GM21723 (cell line): ENCODE measurements at regions not wholly inside any gene's neighbourhood (a gene's known extent, or its start where the extent isn't known, plus 50 kb on each side); places are given as distances from the start of the nearest gene placed in this dataset.
"Not testable (repeated sequence)": the region's sequence is repeated elsewhere in the genome, so short reads cannot be mapped to it uniquely, and the experiment has no call there.

Experiments used
- ATAC-seq: cut with Tn5 transposase; IDR thresholded peaks from one replicate; pipeline ENCODE4 v1.9.1; 2021; ENCODE audit warnings: mild to moderate bottlenecking, moderate library complexity; ENCODE audit not compliant: unreplicated experiment

DNA sequence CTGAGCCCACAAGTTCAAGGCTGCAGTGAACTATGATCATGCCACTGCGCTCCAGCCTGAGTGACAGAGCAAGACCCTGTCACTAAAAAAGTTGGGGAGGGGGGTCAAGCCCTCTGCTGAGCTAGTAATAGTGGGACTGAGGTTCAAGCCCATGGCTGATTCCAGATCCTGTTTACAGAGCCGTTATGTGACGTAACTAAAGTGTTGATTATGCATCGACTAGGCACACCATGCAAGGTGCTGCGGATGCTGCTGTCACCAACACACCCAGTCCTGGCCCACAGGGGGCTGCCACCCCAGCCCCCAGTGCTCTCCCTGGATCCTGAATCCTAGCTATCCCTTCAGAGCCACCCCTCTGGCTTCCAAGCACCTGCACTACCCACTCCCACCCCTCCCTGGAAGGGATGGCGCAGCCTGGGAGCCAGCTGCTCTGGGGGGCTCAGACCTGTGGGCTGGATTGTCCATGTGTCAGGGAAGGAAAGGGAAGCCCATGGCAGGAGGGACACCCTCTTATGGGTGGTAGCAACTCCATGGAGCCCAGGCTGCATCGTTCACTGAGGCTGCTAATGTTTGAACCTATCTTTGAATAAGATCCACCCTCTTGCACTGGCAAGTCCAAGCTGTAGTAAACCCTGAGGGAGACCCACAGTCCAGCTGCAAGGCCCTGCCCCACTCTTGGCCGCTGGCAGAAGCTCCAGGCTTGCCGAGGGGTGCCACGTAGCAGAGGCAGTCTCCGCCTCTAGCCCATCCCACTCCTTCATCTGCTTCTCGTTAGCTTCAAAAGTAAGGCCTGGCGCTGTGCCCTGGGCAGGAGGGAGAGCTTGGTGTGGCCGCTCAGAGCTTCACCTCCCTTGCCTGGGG is 95.0 kb downstream of the SNX5 start:
- ATAC-seq = no peak

DNA sequence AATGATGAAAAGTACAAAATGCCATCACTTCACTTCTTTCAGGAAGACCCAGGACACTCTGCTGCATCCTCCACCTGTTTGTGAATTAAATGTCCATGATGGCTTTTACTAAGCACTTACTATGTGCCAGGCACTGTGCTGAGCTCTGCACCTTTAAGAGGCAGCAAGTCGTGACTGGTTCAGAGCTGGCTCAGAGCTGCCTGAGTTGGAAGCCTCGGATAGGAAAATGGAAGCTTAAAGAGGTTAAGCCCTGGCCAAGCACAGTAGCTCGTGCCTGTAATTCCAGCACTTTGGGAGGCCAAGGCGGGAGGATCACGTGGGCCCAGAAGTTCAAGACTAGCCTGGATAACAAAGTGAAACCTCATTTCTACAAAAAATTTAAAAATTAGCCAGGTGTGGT is 95.6 kb downstream of the SNX5 start:
- ATAC-seq = no peak

DNA sequence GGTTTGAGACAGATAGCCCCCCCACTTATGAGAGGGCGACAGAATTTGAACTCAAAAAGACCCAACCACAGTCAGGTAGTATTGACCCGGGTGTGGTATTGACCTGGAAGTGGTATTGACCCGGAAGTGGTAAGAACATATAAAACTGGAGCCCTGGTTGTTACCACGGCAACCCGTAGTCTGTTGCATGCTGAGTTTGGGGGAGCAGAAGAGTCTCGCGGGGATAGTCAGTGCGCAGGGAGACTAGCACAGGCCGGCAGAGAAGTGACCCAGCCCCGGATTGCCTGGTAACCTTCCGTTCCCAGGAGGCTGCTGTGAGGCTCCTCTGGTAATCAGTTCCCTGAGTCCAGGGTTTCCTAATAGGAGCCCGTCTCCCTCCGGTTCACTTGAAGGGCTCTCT is 96.2 kb downstream of the SNX5 start:
- no peak for ATAC-seq

DNA sequence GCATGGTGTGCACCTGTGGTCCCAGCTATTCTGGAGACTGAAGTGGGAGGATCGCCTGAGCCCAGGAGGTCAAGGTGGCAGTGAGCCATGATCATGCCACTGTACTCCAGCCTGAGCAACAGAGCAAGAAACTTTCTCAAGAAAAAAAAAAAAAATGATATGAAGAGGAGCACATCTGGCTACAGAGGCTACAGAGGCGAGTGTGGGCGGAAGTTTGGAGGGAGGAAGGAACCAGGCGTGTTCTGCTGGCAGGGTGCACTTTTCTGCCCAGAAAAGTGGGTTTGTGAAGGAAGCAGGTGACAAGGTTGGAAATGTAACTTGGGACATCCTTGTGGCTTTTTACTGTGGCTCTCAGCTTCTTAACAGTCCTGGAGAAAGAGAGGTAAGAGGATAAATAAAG is 96.7 kb downstream of the SNX5 start:
- no peak for ATAC-seq

DNA sequence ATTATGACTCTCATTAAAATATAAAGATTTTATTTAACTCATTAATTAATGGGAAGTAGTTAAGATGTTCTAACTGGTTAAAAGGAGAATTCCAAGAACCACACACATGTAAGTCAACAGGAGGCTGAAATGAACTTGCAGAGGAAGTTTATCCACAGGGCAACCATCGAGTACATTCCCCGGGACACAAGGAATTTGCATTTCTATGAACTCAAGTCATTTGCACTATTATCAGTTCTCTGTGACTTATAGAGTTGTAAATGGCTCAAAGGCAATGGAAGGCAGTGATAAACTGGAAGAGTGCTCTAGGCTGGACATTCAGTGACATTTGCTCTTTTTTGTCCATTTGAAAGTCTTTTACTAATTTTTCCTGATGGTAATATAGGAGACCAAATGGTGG is 97.4 kb downstream of the SNX5 start:
- no peak for ATAC-seq

DNA sequence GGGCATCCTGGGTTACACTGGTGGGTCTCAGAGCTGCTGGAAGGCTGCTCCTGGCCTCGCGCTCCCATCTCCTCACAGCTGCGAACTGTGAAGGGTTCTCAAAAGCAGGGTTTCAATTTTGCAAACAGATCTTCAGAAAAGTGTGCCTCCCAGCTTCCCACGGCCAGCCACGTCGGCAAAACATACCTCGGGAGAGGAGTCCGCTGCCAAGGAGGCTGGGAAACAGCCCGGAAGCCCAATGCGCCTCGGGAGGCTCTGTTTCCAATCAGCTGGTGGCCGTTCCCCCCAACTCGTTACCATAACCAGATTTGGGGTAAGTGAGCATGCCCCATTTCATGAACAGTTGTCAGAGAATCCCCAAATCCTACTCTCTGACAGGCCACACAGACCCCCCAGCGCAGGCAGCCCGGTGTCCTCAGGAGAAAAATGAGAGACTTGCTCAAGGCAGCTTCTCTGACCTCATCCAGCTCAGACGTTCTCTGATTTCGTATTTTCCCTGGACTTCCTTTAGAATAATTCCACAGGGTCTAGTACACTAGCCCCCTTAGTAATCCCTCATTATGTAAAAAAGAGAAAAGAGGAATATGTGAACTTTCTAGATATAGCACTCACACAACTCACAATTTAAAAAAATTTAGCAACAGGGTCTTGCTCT is 98.4 kb downstream of the SNX5 start:
- no peak for ATAC-seq

DNA sequence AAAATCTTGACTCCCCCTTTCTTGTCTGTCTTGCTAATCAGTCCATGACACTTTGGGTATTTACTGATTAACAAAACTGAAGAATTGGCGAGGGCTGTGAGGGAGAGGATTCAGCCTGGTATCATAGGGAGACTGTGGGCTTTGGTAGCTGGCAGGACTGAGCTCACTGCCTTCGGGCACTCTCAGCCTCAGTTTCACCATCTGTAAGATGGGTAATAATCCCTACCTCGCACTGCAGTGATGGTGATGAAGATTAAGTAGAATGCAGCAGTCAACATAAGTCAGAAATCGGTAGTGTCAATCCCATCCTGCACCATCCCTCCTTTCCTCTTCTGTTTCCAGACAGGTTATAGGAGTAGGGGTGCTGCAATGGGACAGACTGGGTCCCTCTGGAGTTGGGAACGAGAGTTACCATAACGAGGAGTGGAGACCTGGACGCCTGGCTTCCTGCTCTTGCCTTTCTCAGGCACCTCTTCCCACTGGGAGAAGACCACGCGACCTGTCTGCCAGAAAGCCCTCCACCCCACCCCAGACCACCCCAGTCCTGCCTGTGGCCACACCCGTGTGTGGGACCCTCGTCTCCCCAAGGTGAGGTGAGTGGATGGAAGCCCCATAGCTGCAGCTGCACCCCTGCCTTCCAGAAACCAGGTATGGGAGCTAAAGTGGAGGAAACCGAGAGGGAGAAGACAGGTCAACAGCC is 99.1 kb downstream of the SNX5 start:
- no peak for ATAC-seq

DNA sequence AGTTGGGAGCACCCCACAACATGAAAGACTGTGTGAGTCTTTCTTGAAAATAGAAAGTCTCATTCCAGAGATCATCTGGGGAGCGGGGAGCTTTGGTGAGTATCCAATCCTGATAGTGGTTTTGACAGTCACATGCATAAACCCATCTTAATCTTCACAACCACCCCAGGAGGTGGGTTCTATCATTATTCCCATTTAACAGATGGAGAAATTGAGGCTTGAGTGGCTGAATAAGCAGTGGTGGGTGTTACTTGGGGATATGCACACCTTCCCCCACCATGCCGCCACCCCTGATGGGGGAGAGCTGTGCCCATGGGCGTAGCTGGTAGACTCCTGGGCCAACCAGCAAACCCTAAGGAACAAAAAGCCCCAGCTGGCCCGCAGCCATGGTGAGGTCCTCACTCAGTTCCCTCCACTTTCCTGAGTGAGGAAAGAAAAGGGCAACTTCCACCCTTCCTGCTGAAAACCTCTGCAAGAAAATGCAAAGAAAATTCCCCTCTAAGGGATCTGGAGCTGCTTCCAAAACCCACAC is 99.8 kb downstream of the SNX5 start:
- ATAC-seq = no peak

DNA sequence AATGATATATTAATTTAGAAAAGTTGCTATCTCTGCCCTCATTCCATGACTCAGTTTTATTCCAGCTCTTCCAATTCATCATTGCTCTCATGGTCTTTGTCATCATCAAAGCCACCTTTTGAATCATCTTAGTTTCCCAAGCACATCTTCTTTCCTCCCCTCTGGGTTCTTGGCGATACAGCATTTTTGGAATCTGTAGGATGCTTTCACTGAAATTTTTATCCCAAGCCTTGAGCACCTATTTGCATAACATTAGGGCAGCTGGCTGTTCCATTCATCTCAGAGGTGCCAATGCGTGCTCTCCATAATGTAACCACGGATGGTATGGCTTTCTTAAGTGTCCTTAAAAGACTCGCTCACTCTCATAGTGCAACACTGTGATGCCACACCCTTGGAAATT is 100.4 kb downstream of the SNX5 start:
- ATAC-seq = no peak

DNA sequence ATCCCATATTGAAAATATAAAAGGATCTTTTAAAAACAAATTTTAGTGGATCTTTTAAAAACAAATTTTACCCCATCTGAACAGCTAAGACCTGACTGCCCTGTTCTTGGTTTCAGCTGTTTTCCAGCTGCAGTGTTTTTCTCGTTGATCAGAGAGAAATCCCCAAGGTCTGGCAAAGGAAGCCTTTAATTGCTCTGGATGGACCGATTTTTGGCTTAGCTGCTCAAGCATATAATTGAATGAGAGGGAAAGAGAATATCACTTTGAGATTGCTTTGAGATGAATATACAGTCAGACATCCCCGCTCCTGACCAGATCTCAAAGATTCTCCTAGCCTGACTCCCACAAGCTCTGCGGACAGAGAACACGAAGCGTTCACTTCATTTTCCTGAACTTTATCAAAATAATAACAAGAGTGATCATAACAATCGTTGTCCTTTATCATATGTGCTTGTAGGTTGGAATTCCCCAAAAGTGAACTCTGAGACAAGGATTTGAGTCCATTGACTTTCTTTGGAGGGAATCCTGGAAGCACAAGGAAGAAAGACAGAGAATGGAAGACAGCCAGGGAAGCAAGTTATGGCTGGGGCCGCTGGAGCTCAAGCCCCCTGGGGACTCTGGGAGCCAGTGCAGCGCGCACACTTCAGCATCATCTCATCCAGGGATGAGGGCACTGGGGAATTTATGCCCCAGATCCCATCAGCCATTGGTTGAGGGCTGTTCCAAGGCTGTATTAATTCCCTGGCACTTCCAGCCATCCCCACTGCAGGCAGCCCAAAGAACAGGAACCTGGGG is 101.3 kb downstream of the SNX5 start:
- ATAC-seq = no peak

DNA sequence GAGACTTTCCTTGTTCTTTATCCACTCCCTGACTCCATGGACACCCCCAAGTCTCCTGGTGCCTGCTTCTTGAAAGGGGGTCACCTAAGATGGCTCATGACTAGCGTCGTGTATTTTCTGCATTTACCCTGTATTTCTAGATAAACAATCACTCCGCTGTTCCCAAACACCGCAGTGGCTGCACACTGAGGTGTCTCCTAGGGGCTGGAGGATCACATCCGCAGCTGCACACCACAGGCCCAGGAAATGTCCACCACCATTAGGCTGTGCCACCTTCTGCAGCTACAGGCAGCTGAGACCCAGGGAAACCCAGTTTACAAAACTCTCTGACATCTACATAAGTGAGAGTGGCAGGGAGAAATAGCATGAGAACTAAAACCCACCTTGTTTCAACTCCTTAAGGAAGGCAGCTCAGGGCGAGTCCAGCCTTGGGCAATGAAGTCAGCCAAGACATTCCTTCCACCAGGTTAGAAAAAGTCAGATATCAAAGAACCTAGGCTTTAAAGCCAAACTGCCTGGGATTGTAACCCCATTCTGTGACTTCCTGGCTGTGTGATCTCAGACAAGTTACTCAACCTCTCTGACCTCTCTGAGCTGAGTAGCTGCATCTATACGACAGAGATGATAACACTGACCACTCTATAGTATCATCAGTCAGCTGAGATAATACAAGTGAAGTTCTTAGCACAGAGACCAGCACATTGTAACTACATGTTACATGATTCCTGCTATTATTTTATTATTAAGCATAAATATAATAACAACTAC is 102.2 kb downstream of the SNX5 start:
- ATAC-seq = no peak

DNA sequence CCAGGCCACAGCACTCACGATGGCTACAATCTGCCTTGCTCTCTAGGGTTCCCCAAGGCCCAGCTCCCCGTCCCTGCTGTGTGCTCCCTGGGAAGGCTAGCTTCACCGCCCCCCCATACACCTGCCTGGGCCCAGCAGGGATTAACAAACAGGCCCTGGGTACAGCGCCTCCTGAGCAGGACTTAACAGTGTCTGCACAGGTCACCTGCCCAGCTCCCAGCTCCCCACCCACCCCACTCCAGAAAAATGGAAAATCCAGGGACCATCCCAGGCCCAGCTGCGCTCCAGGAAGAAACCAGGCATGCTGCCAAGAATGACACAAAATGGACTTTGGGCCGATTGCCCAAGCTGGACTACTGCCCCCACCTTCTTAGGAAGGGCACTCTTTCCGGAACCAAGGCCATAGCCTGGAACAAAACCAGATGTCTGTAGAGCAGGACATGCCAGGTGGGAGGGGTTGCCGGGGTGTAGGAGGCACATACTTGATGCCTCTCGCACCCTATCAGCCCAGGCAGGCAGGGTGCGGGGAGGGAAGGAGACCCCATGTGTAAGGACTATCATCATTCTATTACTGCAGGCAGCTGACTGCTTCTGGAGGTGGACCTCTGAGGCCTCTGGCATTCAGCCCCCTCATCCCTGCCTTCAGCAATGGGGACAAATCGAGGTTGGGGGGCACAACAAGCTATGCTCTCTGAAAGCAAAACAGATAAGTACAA is 104.9 kb downstream of the SNX5 start:
- no peak for ATAC-seq

DNA sequence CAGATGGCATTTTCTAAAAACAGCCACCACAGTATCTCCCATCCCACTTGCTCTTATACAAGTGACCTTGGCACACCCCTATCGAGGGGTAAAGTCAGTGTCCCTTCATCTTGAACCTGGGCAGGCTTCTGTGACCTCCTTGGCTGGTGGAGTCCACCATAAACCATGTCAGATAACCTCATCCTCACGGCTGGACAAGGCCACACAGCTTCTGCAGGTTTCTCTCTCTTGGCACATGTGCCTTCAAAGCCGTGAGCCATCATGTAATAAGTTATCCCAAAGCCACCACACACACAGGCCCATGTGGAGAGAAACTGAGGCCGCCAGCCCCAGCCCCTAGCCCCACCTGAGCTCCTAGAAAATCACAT is 105.4 kb downstream of the SNX5 start:
- ATAC-seq = no peak

DNA sequence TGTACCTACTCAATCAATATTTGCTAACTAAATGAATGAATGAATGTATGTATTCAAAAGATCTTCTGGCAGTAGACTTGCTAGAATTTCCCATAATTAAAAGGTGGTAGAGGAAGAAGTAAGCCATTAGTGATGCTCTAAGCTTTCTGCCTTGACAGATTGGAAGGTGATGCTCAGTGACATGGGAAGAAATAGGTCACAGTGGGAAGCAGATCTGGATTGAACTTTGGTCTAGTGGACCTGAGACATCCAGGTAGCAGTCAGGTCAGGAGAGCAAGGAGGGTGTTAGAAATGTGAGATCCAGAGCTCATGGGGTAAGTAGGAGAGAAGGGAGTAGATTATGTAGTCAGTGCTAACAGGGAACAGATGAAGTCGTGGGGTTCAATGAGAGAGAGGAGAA is 106.4 kb downstream of the SNX5 start:
- no peak for ATAC-seq

DNA sequence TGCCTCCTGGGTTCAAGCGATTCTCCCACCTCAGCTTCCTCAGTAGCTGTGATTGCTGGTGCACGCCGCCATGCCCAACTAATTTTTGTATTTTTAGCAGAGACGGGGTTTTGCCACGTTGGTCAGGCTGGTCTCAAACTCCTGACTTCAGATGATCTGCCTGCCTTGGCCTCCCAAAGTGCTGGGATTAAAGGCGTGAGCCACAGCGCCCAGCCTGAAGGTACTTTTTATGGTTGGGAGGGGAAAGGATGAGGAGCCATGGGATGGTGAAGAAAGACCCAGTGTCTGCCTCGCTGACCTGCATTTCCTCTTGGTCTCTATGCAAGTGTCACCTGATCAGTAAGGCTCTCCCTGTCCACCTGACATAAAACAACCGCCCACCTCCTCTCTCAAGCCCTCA is 107.0 kb downstream of the SNX5 start:
- not testable (repeated sequence) for ATAC-seq

DNA sequence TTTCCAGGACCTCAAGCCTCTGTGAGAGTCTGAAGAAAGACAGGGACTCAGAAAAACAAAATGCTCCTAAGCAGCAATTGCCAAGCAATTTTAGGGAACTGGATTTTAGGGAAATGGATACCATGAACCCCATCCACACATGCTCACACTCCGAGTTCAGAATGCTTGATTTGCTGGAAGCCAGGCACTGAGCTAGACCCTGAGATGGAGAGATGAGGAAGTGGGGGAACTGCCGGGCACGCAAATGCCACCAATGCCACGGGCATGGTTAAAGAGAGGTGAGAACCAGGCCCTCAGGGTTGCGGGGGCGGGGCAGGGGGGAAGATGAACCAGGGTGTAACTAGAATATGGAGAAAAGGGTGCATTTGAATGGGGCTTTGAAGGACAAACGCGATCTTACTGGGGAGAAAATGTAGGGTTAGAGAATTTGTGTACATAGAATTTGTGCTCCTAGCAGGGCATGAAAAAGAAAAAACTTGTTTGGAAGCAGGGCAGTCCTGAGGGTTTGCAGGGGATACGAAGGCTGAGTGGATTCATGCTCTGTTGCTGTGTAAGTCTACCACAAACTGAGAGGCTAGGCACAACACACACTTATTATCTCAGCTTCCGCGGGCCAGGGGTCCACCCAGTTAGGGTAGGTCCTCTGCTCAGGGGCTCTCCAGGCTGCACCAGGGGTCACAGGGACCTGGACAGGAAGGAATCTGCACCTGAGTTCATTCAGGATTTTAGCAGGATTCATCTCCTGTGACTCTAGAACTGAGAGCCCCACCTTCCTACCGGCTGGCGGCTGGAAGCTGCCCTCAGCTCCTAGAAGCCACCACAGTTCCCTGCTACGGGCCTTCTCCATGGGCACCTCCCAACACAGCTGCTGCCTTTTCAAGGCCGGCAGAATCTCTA is 108.0 kb downstream of the SNX5 start:
- no peak for ATAC-seq

DNA sequence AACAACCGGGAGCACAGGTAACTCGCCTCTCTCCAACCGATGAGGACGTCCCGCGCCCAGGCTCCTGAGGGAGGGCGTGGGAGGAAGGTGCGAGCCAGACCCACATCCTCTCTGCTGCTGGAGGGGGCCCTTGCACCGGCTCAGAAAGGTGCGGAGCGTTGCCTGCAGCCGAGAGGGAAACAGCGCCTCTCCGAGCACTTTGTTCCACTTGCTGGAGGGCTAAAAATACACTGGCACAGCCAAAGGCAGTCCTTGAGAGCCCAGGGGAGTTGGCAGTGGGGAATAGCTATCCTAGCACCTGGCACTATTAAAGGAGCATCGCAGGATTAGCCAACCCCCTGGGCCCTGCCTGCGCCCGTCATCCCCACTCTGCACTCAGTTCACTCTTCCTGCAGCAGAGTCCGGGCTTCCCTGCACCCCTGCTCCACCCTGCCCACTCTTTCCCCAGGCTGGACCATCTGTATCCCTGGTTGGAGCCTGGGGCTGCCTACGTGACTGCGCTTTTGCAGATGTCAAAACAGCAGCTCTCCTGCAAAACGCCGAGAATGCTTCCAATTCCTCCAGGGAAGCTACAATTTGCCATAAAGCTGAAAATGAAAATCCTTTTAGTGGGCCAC is 108.9 kb downstream of the SNX5 start:
- ATAC-seq = peak; percentile 30

DNA sequence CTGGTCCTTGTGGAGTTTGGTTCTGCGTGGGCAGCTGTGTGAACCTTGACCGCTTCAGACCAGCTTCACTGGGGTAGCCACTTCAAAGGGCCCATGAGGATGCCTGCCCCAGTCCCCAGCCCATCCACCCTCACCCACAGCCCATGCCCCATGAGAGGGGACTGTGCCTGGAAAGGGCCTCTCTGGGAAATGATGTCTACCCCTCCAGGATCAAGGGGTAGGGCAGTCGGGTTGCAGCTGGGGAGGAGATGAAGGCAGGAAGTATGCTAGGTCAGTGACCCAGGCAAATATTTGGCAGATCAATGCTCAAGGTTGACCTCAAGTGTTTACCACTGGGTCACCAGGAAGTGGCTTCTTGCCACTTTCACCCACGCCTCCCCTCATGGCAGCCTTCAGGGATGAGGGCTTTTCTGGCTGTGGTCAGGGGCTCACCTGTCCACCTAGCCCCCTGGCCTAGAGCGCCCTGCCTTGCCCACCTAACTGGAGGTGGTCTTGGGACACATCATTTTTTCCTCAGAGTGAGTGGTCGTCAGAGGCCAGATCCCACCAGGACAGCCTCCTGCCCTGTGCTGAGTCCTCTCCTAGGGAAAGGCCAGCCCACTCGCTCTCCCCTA is 109.5 kb downstream of the SNX5 start:
- ATAC-seq = peak; percentile 35
